ENCODE measurements at regions not wholly inside any gene's neighbourhood (a gene's known extent, or its start where the extent isn't known, plus 50 kb on each side); places are given as distances from the start of the nearest gene placed in this dataset.

DNA sequence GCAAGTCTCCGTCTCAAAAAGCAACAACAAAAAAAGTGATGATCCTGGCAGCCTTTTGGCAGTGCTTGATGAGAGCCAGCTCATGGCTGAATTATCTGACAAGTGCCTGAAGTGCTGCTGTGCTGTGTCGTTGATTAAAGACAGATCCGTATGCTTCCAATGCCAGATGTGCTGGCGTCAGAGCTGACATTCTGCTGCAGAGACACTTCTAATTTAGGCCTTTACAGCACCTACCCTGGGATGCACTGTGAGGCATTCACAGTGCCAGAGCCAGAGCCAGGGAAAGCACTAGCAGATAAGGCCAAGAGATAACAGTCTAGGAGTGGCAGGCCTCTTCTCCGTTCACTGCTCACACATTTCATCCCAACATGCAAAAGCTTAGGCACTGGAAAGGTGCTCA is 995.5 kb downstream of the RAB28 start:
- Histone ChIP-seq H3K9me2 (ENCODE audit: insufficient read depth, low read length) (no peaks in the 10 kb centered on the region), H3K9ac (ENCODE audit: low read length) (peak overlapping the region; percentile 16), H4K20me1 (ENCODE audit: insufficient read depth) (no peaks in the 10 kb centered on the region), H3K36me3 (ENCODE audit: insufficient read depth, low read length) (no peaks in the 10 kb centered on the region), H2AFZ (ENCODE audit: low read depth, low read length) (no peak overlapping the region), H3K4me3 (ENCODE audit: low read length) (no peak overlapping the region), H3K79me2 (replicated peaks; ENCODE audit: insufficient read depth, low read length) (no peaks in the 10 kb centered on the region), H3K4me2 (ENCODE audit: low read length) (no peak overlapping the region), H3K9me3 (ENCODE audit: low read length) (no peaks in the 10 kb centered on the region), H3F3A (ENCODE audit: insufficient read depth, low read length, poor library complexity, severe bottlenecking) (no peaks in the 10 kb centered on the region), H3K27ac (ENCODE audit: low read length) (no peak overlapping the region), H3K27me3 (ENCODE audit: insufficient read depth, low read depth, low read length) (no peaks in the 10 kb centered on the region)
- TF ChIP-seq RAD21 (conservative IDR thresholded peaks at IDR 0.05) = no peak
- TF ChIP-seq MXI1 (conservative IDR thresholded peaks at IDR 0.05; ENCODE audit: poor library complexity, severe bottlenecking) = no peak
- no peak for TF ChIP-seq EZH2 (IDR thresholded peaks at IDR 0.05; ENCODE audit: borderline replicate concordance, insufficient read depth, low read length, poor library complexity, severe bottlenecking)
- TF ChIP-seq, protein P1, sequence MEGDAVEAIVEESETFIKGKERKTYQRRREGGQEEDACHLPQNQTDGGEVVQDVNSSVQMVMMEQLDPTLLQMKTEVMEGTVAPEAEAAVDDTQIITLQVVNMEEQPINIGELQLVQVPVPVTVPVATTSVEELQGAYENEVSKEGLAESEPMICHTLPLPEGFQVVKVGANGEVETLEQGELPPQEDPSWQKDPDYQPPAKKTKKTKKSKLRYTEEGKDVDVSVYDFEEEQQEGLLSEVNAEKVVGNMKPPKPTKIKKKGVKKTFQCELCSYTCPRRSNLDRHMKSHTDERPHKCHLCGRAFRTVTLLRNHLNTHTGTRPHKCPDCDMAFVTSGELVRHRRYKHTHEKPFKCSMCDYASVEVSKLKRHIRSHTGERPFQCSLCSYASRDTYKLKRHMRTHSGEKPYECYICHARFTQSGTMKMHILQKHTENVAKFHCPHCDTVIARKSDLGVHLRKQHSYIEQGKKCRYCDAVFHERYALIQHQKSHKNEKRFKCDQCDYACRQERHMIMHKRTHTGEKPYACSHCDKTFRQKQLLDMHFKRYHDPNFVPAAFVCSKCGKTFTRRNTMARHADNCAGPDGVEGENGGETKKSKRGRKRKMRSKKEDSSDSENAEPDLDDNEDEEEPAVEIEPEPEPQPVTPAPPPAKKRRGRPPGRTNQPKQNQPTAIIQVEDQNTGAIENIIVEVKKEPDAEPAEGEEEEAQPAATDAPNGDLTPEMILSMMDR (IDR thresholded peaks at IDR 0.05; ENCODE audit: poor library complexity, severe bottlenecking) = no peak
- TF ChIP-seq EP300 (conservative IDR thresholded peaks at IDR 0.05; ENCODE audit: poor library complexity, severe bottlenecking) = no peak
- TF ChIP-seq, protein P2, sequence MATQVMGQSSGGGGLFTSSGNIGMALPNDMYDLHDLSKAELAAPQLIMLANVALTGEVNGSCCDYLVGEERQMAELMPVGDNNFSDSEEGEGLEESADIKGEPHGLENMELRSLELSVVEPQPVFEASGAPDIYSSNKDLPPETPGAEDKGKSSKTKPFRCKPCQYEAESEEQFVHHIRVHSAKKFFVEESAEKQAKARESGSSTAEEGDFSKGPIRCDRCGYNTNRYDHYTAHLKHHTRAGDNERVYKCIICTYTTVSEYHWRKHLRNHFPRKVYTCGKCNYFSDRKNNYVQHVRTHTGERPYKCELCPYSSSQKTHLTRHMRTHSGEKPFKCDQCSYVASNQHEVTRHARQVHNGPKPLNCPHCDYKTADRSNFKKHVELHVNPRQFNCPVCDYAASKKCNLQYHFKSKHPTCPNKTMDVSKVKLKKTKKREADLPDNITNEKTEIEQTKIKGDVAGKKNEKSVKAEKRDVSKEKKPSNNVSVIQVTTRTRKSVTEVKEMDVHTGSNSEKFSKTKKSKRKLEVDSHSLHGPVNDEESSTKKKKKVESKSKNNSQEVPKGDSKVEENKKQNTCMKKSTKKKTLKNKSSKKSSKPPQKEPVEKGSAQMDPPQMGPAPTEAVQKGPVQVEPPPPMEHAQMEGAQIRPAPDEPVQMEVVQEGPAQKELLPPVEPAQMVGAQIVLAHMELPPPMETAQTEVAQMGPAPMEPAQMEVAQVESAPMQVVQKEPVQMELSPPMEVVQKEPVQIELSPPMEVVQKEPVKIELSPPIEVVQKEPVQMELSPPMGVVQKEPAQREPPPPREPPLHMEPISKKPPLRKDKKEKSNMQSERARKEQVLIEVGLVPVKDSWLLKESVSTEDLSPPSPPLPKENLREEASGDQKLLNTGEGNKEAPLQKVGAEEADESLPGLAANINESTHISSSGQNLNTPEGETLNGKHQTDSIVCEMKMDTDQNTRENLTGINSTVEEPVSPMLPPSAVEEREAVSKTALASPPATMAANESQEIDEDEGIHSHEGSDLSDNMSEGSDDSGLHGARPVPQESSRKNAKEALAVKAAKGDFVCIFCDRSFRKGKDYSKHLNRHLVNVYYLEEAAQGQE (IDR thresholded peaks at IDR 0.05; ENCODE audit: borderline replicate concordance) = no peak
- TF ChIP-seq TAF1 (IDR thresholded peaks at IDR 0.05; ENCODE audit: low read depth) = no peak
- TF ChIP-seq POLR2AphosphoS5 (IDR thresholded peaks at IDR 0.05) = no peak
- no peak for TF ChIP-seq SMC3 (conservative IDR thresholded peaks at IDR 0.05; ENCODE audit: poor library complexity)

DNA sequence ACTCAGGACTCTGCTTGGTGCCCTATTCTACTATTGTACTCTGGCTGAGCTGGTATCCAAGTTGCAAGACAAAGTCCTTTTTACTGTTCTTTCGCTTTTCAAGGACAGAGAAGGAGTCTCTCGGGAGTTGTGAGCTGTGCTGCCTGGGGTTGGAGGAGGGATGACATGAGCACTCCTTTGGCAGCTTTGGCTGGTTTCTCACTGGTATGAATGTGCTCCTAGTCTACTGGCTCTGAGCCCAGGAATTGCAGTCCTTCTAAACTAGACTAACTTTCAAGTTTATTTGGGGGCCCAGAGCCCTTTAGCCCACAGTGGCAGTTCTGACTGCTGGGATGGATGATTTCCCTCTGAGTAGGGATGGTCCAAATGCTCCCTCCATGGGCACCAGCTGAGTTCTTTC is 997.1 kb downstream of the RAB28 start:
- no peaks in the 10 kb centered on the region for H3K27me3 ChIP-seq (ENCODE audit: insufficient read depth, low read depth, low read length)
- no peaks in the 10 kb centered on the region for H3K36me3 ChIP-seq (ENCODE audit: insufficient read depth, low read length)
- no peaks in the 10 kb centered on the region for H3K9me3 ChIP-seq (ENCODE audit: low read length)
- no peak overlapping the region for H3K4me2 ChIP-seq (ENCODE audit: low read length)
- H3K27ac ChIP-seq (ENCODE audit: low read length) = no peak overlapping the region
- no peak overlapping the region for H3K4me3 ChIP-seq (ENCODE audit: low read length)
- H3K9me2 ChIP-seq (ENCODE audit: insufficient read depth, low read length) = no peaks in the 10 kb centered on the region
- H3K79me2 ChIP-seq (replicated peaks; ENCODE audit: insufficient read depth, low read length) = no peaks in the 10 kb centered on the region
- no peaks in the 10 kb centered on the region for H3F3A ChIP-seq (ENCODE audit: insufficient read depth, low read length, poor library complexity, severe bottlenecking)
- no peak overlapping the region for H3K9ac ChIP-seq (ENCODE audit: low read length)
- TF ChIP-seq EP300 (conservative IDR thresholded peaks at IDR 0.05; ENCODE audit: poor library complexity, severe bottlenecking) = no peak
- TF ChIP-seq RAD21 (conservative IDR thresholded peaks at IDR 0.05) = no peak
- no peak for TF ChIP-seq TAF1 (IDR thresholded peaks at IDR 0.05; ENCODE audit: low read depth)
- TF ChIP-seq, protein P1 (IDR thresholded peaks at IDR 0.05; ENCODE audit: poor library complexity, severe bottlenecking) = no peak
- TF ChIP-seq SMC3 (conservative IDR thresholded peaks at IDR 0.05; ENCODE audit: poor library complexity) = no peak
- TF ChIP-seq POLR2AphosphoS5 (IDR thresholded peaks at IDR 0.05) = no peak
- TF ChIP-seq EZH2 (IDR thresholded peaks at IDR 0.05; ENCODE audit: borderline replicate concordance, insufficient read depth, low read length, poor library complexity, severe bottlenecking) = no peak
- TF ChIP-seq, protein P2 (IDR thresholded peaks at IDR 0.05; ENCODE audit: borderline replicate concordance) = no peak
- TF ChIP-seq MXI1 (conservative IDR thresholded peaks at IDR 0.05; ENCODE audit: poor library complexity, severe bottlenecking) = no peak
- H2AFZ ChIP-seq (ENCODE audit: low read depth, low read length) = no peak overlapping the region
- no peaks in the 10 kb centered on the region for H4K20me1 ChIP-seq (ENCODE audit: insufficient read depth)
